ENCODE measurements at regions not wholly inside any gene's neighbourhood (a gene's known extent, or its start where the extent isn't known, plus 50 kb on each side); places are given as distances from the start of the nearest gene placed in this dataset.

- H3K4me3 ChIP-seq (ENCODE audit: extremely low read depth in 1 of 4, insufficient read depth in 2 of 4, low read depth in 3 of 4, low read length in 4 of 4): no peak overlapping the region
- no peaks in the 10 kb centered on the region for H3K79me1 ChIP-seq (ENCODE audit: low read depth, low read length)
- H2BK5ac ChIP-seq (ENCODE audit: low read depth, low read length): no peak overlapping the region
- no peak for TF ChIP-seq KDM5A (IDR thresholded peaks at IDR 0.05; ENCODE audit: low read length)
- TF ChIP-seq RAD21 (IDR thresholded peaks at IDR 0.05 in 1 of 2, conservative IDR thresholded peaks at IDR 0.05 in 1 of 2; ENCODE audit: low read depth in 2 of 2, low read length in 2 of 2): no peak
- no peak for TF ChIP-seq PHF8 (conservative IDR thresholded peaks at IDR 0.05; ENCODE audit: low read depth, low read length)
- no peak overlapping the region for H2BK120ac ChIP-seq (replicated peaks; ENCODE audit: low read depth, low read length)
- no peaks in the 10 kb centered on the region for H3K27me3 ChIP-seq (replicated peaks in 1 of 4; ENCODE audit: control insufficient read depth in 3 of 4, extremely low read depth in 1 of 4, insufficient read depth in 3 of 4, low read length in 3 of 4)
- no peaks in the 10 kb centered on the region for H3K23me2 ChIP-seq (ENCODE audit: low read depth, low read length)
- H3K14ac ChIP-seq (ENCODE audit: insufficient read length): no peak overlapping the region
- no peak overlapping the region for H3K4me2 ChIP-seq (ENCODE audit: insufficient read depth in 1 of 2, low read depth in 2 of 2, low read length in 2 of 2)
- H3K36me3 ChIP-seq (ENCODE audit: control insufficient read depth in 2 of 4, insufficient read depth in 4 of 4, low read length in 3 of 4): no peaks in the 10 kb centered on the region
- H3K23ac ChIP-seq (ENCODE audit: insufficient read length): no peak overlapping the region
- ChIA-PET POLR2A (ENCODE audit: partially characterized antibody) (no interaction called here), CTCF (ENCODE audit: partially characterized antibody) (interaction anchor here (0.6 kb wide), 1 partner anchor 41 kb away, joined by 3 read pairs; no protein-coding TSS in a partner anchor)
- H3K9me3 ChIP-seq (ENCODE audit: insufficient read depth in 2 of 2, low read depth in 1 of 2, low read length in 1 of 2): no peaks in the 10 kb centered on the region
- 94% methylated on average over 2 of the region's 2 CpGs; no CpG with 5 or more reads in 1 of the 2 experiments for WGBS, 2 experiments (ENCODE audit: extremely low coverage in 1 of 2, insufficient coverage in 1 of 2, insufficient read length in 1 of 2, insufficient replicate concordance in 2 of 2, low coverage in 1 of 2, low lambda C conversion rate in 2 of 2, missing lambda C conversion rate in 1 of 2)
- FAIRE-seq (no peak), DNase-seq (ENCODE audit: low read depth in 1 of 2, low spot score in 2 of 2) (no peak)
- no peaks in the 10 kb centered on the region for H4K20me1 ChIP-seq (replicated peaks in 1 of 2; ENCODE audit: control insufficient read depth in 1 of 2, insufficient read depth in 2 of 2, low read length in 2 of 2)
- no peak overlapping the region for H3K18ac ChIP-seq (ENCODE audit: extremely low read depth, low read length)
- no peak overlapping the region for H2BK15ac ChIP-seq (ENCODE audit: low read length)
- no peaks in the 10 kb centered on the region for H3K4me1 ChIP-seq (replicated peaks in 1 of 4; ENCODE audit: control insufficient read depth in 3 of 4, insufficient read depth in 4 of 4, low read length in 3 of 4)
- no peak overlapping the region for H4K8ac ChIP-seq (ENCODE audit: extremely low read depth, insufficient read depth, low read length)
- H4K5ac ChIP-seq (ENCODE audit: insufficient read length, low read depth, low read length): no peak overlapping the region
- H2AK5ac ChIP-seq (ENCODE audit: low read depth, low read length): no peak overlapping the region
- no peak overlapping the region for H2BK20ac ChIP-seq (ENCODE audit: low read length)
- no peak overlapping the region for H2BK12ac ChIP-seq (ENCODE audit: low read depth, low read length)
- H3K56ac ChIP-seq (replicated peaks; ENCODE audit: insufficient read length, low read depth, low read length): no peak overlapping the region
- no peak overlapping the region; the same call in 1 of the 2 replicates for H2AFZ ChIP-seq (ENCODE audit: low read length)
- H3K9ac ChIP-seq (replicated peaks in 1 of 4; ENCODE audit: extremely low read depth in 1 of 4, low read depth in 3 of 4, low read length in 3 of 4): no peak overlapping the region
- H3K79me2 ChIP-seq (ENCODE audit: control insufficient read depth in 1 of 2, insufficient read depth in 2 of 2, low read length in 2 of 2): no peaks in the 10 kb centered on the region
- H4K91ac ChIP-seq (replicated peaks; ENCODE audit: insufficient read length, low read length): no peak overlapping the region
- no peak overlapping the region for H3K4ac ChIP-seq (replicated peaks; ENCODE audit: insufficient read length, low read depth, low read length)
- H3K27ac ChIP-seq (ENCODE audit: low read depth, low read length): no peak overlapping the region
These were observed 457.6 kb downstream of the CMPK2 start for GRCh38 chr2:6408057-6408456.

Measured in H1 (cell line).